OCI-LY1 (cell line): ENCODE measurements at regions not wholly inside any gene's neighbourhood (a gene's known extent, or its start where the extent isn't known, plus 50 kb on each side); places are given as distances from the start of the nearest gene placed in this dataset.
"Not testable (repeated sequence)": the region's sequence is repeated elsewhere in the genome, so short reads cannot be mapped to it uniquely, and the experiment has no call there.

Experiments
- H2AFZ ChIP-seq: fragments of 200-600 bp; sonication (generic), shearing (Covaris generic); 2 replicates; pipeline ENCODE4 v1.6.0; 2014; ENCODE audit warnings: antibody characterized with exemption, mild to moderate bottlenecking, low read length
- H3F3A ChIP-seq: fragments of 200-600 bp; sonication (generic), shearing (Covaris generic); 2 replicates; pipeline ENCODE4 v1.6.0; 2014; ENCODE audit warnings: mild to moderate bottlenecking, antibody characterized with exemption, low read length, moderate library complexity; ENCODE audit not compliant: insufficient read depth
- H3K27ac ChIP-seq: fragments of 200-600 bp; sonication (generic); 2 replicates; pipeline ENCODE4 v1.5.1; 2014; ENCODE audit warnings: low read length, mixed run types, mild to moderate bottlenecking, low read depth; ENCODE audit not compliant: poor library complexity, severe bottlenecking
- H3K27me3 ChIP-seq: fragments of 200-600 bp; sonication (generic); 2 replicates; pipeline ENCODE4 v1.6.0; 2014; ENCODE audit warnings: antibody characterized with exemption, mild to moderate bottlenecking, low read length, moderate library complexity; ENCODE audit not compliant: insufficient read depth
- H3K36me3 ChIP-seq: fragments of 200-600 bp; sonication (generic); 2 replicates; pipeline ENCODE4 v1.6.1; 2014; ENCODE audit warnings: mild to moderate bottlenecking, antibody characterized with exemption, low read length, moderate library complexity, mixed read lengths; ENCODE audit not compliant: insufficient read depth
- H3K4me1 ChIP-seq: fragments of 200-600 bp; sonication (generic); 2 replicates; pipeline ENCODE4 v1.5.1; 2014; ENCODE audit warnings: mild to moderate bottlenecking, low read length, moderate library complexity; ENCODE audit not compliant: insufficient read depth, severe bottlenecking
- H3K4me2 ChIP-seq: fragments of 200-600 bp; sonication (generic), shearing (Covaris generic); 2 replicates; pipeline ENCODE4 v1.6.1; 2014; ENCODE audit warnings: low read length
- H3K4me3 ChIP-seq: fragments of 200-600 bp; sonication (generic); 2 replicates; pipeline ENCODE4 v1.5.1; 2014; ENCODE audit warnings: low read length, low read depth, mild to moderate bottlenecking, mixed read lengths; ENCODE audit not compliant: poor library complexity, severe bottlenecking
- H3K79me2 ChIP-seq: fragments of 200-600 bp; shearing (Covaris generic); 2 replicates; pipeline ENCODE4 v1.6.1; 2016; ENCODE audit warnings: mixed run types, low read length, mixed read lengths; ENCODE audit not compliant: insufficient read depth
- H3K9ac ChIP-seq: fragments of 200-600 bp; sonication (generic), shearing (Covaris generic); 2 replicates; pipeline ENCODE4 v1.6.1; 2014; ENCODE audit warnings: mild to moderate bottlenecking, low read length, mixed read lengths
- H3K9me2 ChIP-seq: fragments of 200-600 bp; sonication (generic), shearing (Covaris generic); 2 replicates; pipeline ENCODE4 v1.6.1; 2014; ENCODE audit warnings: low read depth, mild to moderate bottlenecking, low read length, mixed read lengths
- H3K9me3 ChIP-seq: fragments of 200-600 bp; shearing (Covaris generic); 2 replicates; pipeline ENCODE4 v1.6.1; 2014; ENCODE audit warnings: low read length, mixed read lengths
- H4K20me1 ChIP-seq: fragments of 200-600 bp; sonication (generic), shearing (Covaris generic); 2 replicates; pipeline ENCODE4 v1.6.0; 2016; ENCODE audit warnings: mild to moderate bottlenecking, low read length; ENCODE audit not compliant: insufficient read depth

- H4K20me1 ChIP-seq, H3K9me3 ChIP-seq, H3K4me1 ChIP-seq, H3K4me3 ChIP-seq, H3K27me3 ChIP-seq, H3K4me2 ChIP-seq, H3K27ac ChIP-seq, H3K9me2 ChIP-seq, H2AFZ ChIP-seq, H3K79me2 ChIP-seq, H3F3A ChIP-seq, H3K9ac ChIP-seq, H3K36me3 ChIP-seq: not testable (repeated sequence)
These were observed 123.8 kb upstream of the VOPP1 start for GRCh38 chr7:55695893-55696701.

DNA sequence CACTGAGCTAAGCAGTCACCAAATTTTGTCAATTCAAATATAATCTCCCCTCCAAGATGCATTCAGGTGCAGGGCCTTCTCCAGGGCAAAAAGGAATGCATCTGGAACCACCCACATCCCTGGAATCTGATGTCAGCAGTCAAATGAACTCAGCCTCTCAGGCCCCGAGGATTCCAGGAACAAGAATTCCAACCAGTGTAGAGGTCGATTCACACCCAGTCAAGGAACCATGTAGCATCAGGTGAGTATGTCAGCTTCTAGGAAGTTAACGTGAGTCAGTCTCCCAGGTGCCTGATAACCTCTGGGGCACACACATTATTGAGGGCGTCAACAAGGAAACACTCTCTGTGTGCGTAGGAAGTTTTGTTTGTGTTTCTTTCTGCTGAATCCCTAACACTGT, 122.2 kb upstream of the VOPP1 start:
- not testable (repeated sequence) for H2AFZ ChIP-seq, H3K4me3 ChIP-seq, H3K9me3 ChIP-seq, H3K79me2 ChIP-seq, H3K4me1 ChIP-seq, H3K9ac ChIP-seq, H3K27me3 ChIP-seq, H3K9me2 ChIP-seq, H3K4me2 ChIP-seq, H4K20me1 ChIP-seq, H3K27ac ChIP-seq, H3F3A ChIP-seq, H3K36me3 ChIP-seq

DNA sequence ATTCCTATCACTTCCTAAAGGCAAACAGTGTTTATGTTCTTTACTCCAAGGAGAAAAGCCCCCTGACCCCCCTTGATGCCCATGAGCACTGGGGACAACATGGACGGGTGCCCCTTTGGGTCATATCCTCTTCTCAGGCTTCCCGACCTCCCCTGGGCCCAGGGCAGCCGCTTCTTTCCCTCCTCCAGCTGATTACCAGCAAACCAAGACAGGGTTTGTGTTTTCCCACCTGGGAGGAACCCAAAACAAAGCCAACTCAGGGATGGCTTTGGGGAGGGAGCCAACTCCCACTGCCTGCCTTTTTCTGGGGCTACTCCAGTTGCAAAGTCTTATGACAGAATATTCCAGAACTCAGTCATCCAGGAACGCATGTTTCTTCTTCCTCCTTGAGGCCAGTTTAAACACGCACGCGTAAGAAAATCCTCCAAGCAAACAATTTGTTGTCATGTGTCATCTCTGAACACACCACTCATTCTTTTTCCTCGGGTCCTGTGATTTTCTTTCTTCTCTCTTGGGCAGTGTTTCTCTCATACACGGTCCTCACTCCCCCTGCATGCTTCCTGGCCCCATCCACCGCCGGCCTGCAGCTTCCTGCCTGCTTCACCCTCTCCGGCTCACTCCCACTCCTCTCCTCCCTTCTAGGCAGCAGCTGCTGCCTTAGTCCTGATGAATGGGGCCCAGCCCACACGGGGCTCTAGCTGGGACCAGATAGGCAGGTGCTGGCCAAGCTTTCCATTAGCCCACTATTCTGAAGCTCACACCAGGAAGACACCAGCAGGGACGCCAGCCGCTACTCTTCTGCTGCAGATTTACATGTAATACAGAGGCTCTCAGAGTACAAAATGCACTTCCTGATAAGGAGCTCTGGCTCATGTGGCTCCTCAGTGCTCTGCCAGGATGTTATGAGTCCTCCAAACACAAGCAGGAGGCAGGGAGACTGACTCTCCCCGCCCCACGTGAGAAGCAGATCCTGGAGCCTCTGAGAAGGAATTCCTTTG, 116.7 kb upstream of the VOPP1 start:
- H3K9me2 ChIP-seq, H3F3A ChIP-seq, H3K9me3 ChIP-seq, H3K27ac ChIP-seq, H3K9ac ChIP-seq, H3K4me2 ChIP-seq, H3K4me1 ChIP-seq, H3K4me3 ChIP-seq, H2AFZ ChIP-seq, H4K20me1 ChIP-seq, H3K36me3 ChIP-seq, H3K27me3 ChIP-seq, H3K79me2 ChIP-seq: not testable (repeated sequence)

DNA sequence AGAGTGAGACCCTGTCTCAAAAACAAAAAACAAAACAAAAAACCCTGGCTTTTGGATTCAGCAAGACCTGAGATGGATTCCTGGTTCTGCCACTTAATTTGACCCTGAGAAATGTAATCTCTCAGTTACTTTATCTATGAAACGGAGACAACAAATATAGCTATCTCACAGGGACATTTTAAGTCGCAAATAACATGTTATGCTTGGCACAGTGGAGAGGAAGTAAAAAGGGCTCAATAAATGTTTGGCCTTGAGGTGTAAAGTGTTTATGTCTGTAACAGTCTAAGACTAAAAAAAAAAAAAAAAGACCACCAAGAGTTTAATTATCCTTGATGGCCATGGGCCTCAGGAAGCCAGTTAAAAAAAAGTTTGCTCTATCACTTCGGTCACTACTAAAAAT, 116.0 kb upstream of the VOPP1 start:
- not testable (repeated sequence) for H3K27me3 ChIP-seq, H3K9me3 ChIP-seq, H2AFZ ChIP-seq, H3K9ac ChIP-seq, H3K36me3 ChIP-seq, H3K4me3 ChIP-seq, H3K79me2 ChIP-seq, H3K4me2 ChIP-seq, H3F3A ChIP-seq, H3K27ac ChIP-seq, H3K9me2 ChIP-seq, H4K20me1 ChIP-seq, H3K4me1 ChIP-seq

GRCh38 chr7:55687252-55687651, 115.0 kb upstream of the VOPP1 start:
- not testable (repeated sequence) for H2AFZ ChIP-seq, H4K20me1 ChIP-seq, H3K4me2 ChIP-seq, H3K4me3 ChIP-seq, H3K79me2 ChIP-seq, H3K27ac ChIP-seq, H3K9ac ChIP-seq, H3K27me3 ChIP-seq, H3K9me2 ChIP-seq, H3K36me3 ChIP-seq, H3F3A ChIP-seq, H3K9me3 ChIP-seq, H3K4me1 ChIP-seq

GRCh38 chr7:55686771-55687170, 114.5 kb upstream of the VOPP1 start:
- not testable (repeated sequence) for H4K20me1 ChIP-seq, H2AFZ ChIP-seq, H3K9ac ChIP-seq, H3F3A ChIP-seq, H3K27ac ChIP-seq, H3K79me2 ChIP-seq, H3K9me3 ChIP-seq, H3K27me3 ChIP-seq, H3K4me2 ChIP-seq, H3K4me1 ChIP-seq, H3K9me2 ChIP-seq, H3K4me3 ChIP-seq, H3K36me3 ChIP-seq

DNA sequence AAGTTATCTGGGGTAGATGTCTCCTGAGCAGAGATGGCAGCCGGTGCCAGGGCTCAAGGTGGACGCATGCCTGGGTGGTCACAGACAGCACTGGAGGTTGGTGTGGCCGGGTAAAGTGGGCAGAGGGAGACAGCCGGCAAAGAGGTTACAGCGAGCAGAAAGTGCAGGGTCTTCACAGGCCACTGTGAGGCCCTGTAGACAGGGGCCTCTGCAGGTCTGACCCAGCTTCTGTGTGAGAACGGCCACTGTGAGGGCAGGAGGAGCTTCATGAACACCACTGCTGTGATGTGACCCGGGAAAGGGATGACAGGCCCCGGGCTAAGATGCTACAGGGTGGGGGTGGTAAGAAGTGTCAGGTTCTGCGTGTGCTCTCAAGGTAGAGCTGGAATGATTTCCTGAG, 111.2 kb upstream of the VOPP1 start:
- not testable (repeated sequence) for H3K79me2 ChIP-seq, H3K4me1 ChIP-seq, H3F3A ChIP-seq, H4K20me1 ChIP-seq, H2AFZ ChIP-seq, H3K9me3 ChIP-seq, H3K4me3 ChIP-seq, H3K27ac ChIP-seq, H3K9ac ChIP-seq, H3K9me2 ChIP-seq, H3K4me2 ChIP-seq, H3K27me3 ChIP-seq, H3K36me3 ChIP-seq
